Keratinocyte (primary cell): ENCODE measurements at regions not wholly inside any gene's neighbourhood (a gene's known extent, or its start where the extent isn't known, plus 50 kb on each side); places are given as distances from the start of the nearest gene placed in this dataset.

Experiments used
- EZH2 ChIP-seq: IDR thresholded peaks from one replicate; pipeline ENCODE4 v1.6.1; 2012; ENCODE audit warnings: inconsistent platforms, mild to moderate bottlenecking, low read length, moderate library complexity
- TF ChIP-seq, protein P1 (sequence below), 3 experiments: IDR thresholded peaks in 1 of 3; conservative IDR thresholded peaks in 1 of 3; optimal IDR thresholded peaks in 1 of 3; 2 replicates in 2 of 3; 3 replicates in 1 of 3; pipeline versions ENCODE3 to v1.5.1; 2011; ENCODE audit warnings: low read length in 3 of 3, mild to moderate bottlenecking in 3 of 3, moderate library complexity in 2 of 3, control low read depth in 1 of 3, inconsistent platforms in 1 of 3; ENCODE audit not compliant: insufficient read depth in 2 of 3; ENCODE audit errors: extremely low read depth in 1 of 3

DNA sequence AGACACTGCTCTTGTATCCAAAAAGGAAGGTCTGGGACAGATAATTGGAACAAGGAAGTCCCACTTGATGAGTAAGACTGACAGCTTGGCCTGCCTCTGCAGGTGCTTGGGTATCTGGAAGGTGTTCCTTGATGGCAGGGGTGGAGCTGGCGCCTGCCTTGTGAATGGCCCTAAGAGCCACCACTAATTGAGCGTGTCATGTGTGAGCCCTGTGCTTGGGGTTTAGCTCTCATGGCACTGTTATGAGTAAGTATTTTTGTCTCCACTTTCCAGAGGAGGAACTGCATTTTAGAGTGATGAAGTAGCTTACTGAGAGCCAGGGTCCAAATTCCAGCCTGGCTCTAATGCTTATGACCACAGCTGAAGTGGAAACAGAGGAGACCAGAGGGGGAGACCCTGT, 71.2 kb upstream of the NECTIN1 start:
- TF ChIP-seq, protein P1, sequence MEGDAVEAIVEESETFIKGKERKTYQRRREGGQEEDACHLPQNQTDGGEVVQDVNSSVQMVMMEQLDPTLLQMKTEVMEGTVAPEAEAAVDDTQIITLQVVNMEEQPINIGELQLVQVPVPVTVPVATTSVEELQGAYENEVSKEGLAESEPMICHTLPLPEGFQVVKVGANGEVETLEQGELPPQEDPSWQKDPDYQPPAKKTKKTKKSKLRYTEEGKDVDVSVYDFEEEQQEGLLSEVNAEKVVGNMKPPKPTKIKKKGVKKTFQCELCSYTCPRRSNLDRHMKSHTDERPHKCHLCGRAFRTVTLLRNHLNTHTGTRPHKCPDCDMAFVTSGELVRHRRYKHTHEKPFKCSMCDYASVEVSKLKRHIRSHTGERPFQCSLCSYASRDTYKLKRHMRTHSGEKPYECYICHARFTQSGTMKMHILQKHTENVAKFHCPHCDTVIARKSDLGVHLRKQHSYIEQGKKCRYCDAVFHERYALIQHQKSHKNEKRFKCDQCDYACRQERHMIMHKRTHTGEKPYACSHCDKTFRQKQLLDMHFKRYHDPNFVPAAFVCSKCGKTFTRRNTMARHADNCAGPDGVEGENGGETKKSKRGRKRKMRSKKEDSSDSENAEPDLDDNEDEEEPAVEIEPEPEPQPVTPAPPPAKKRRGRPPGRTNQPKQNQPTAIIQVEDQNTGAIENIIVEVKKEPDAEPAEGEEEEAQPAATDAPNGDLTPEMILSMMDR (optimal IDR thresholded peaks at IDR 0.05 in 1 of 3, IDR thresholded peaks at IDR 0.05 in 1 of 3, conservative IDR thresholded peaks at IDR 0.05 in 1 of 3; ENCODE audit: extremely low read depth in 1 of 3, insufficient read depth in 2 of 3, low read length in 3 of 3): no peak
- no peak for TF ChIP-seq EZH2
